HEK293T (cell line): ENCODE measurements at regions not wholly inside any gene's neighbourhood (a gene's known extent, or its start where the extent isn't known, plus 50 kb on each side); places are given as distances from the start of the nearest gene placed in this dataset.

Experiments
- FOXK2 ChIP-seq: fragments of 450-650 bp; IDR thresholded peaks from 2 replicates; pipeline ENCODE4 v1.6.1; 2016; ENCODE audit warnings: mild to moderate bottlenecking
- FOXM1 ChIP-seq: fragments of 450-650 bp; IDR thresholded peaks from 2 replicates; pipeline ENCODE4 v1.6.1; 2017; ENCODE audit warnings: mild to moderate bottlenecking, borderline replicate concordance
- L3MBTL2 ChIP-seq: fragments of 450-650 bp; conservative IDR thresholded peaks from 2 replicates; pipeline ENCODE4 v1.6.1; 2016; ENCODE audit warnings: mild to moderate bottlenecking
- NFRKB ChIP-seq: fragments of 450-650 bp; IDR thresholded peaks from 2 replicates; pipeline ENCODE4 v1.6.1; 2016; ENCODE audit warnings: mild to moderate bottlenecking, moderate library complexity
- PKNOX1 ChIP-seq: fragments of 450-650 bp; IDR thresholded peaks from 2 replicates; pipeline ENCODE4 v1.6.1; 2016
- SP1 ChIP-seq: fragments of 450-650 bp; IDR thresholded peaks from 2 replicates; pipeline ENCODE4 v1.6.1; 2017

- TF ChIP-seq PKNOX1 (no peak), SP1 (no peak), FOXK2 (no peak), L3MBTL2 (no peak), NFRKB (no peak), FOXM1 (no peak)
Observed at GRCh38 chr5:111945535-111945934, 188.5 kb upstream of the NREP start.
